DND-41 (cell line): ENCODE measurements at regions not wholly inside any gene's neighbourhood (a gene's known extent, or its start where the extent isn't known, plus 50 kb on each side); places are given as distances from the start of the nearest gene placed in this dataset.

Experiments
- ATAC-seq: fragments of 200-7000 bp; cut with Tn5 transposase; 3 replicates; pipeline ENCODE4 v1.9.1; 2021; ENCODE audit warnings: low read depth; ENCODE audit not compliant: insufficient read depth
- DNase-seq: peaks from one replicate; pipeline ENCODE4 v3.0.0-alpha.2; 2020
- H2AFZ ChIP-seq: 2 replicates; pipeline ENCODE4 v1.6.0; 2012; ENCODE audit warnings: low read depth, low read length
- H3K27ac ChIP-seq: 2 replicates; pipeline ENCODE4 v1.5.1; 2012; ENCODE audit warnings: low read length, inconsistent platforms
- H3K27me3 ChIP-seq: fragments of 200-600 bp; sonication (generic); 2 replicates; pipeline ENCODE4 v1.6.0; 2012; ENCODE audit warnings: low read length, mild to moderate bottlenecking, inconsistent platforms; ENCODE audit not compliant: insufficient read depth, poor library complexity
- H3K36me3 ChIP-seq: 2 replicates; pipeline ENCODE4 v1.5.1; 2012; ENCODE audit warnings: low read length, inconsistent platforms; ENCODE audit not compliant: insufficient read depth
- H3K4me1 ChIP-seq: 2 replicates; pipeline ENCODE4 v1.5.1; 2012; ENCODE audit warnings: mild to moderate bottlenecking, low read length; ENCODE audit not compliant: insufficient read depth
- H3K4me2 ChIP-seq: 2 replicates; pipeline ENCODE4 v1.6.0; 2012; ENCODE audit warnings: mild to moderate bottlenecking, moderate library complexity, low read length, inconsistent platforms; ENCODE audit not compliant: insufficient read depth
- H3K4me3 ChIP-seq, 2 experiments: fragments of 200-600 bp in 1 of 2; shearing (Covaris generic) in 1 of 2; 2 replicates each; pipeline ENCODE4 v1.5.1; 2012 to 2016; ENCODE audit warnings: inconsistent platforms in 2 of 2, low read length in 2 of 2, mild to moderate bottlenecking in 2 of 2, low read depth in 1 of 2, moderate library complexity in 1 of 2
- H3K79me2 ChIP-seq: 2 replicates; pipeline ENCODE4 v1.6.0; 2012; ENCODE audit warnings: low read length, inconsistent platforms; ENCODE audit not compliant: insufficient read depth
- H3K9ac ChIP-seq: 2 replicates; pipeline ENCODE4 v1.6.0; 2012; ENCODE audit warnings: low read depth, mild to moderate bottlenecking, inconsistent platforms, low read length, moderate library complexity
- H3K9me3 ChIP-seq: 2 replicates; pipeline ENCODE4 v1.5.1; 2012; ENCODE audit warnings: low read length, moderate library complexity, mild to moderate bottlenecking, inconsistent platforms; ENCODE audit not compliant: insufficient read depth, severe bottlenecking
- H4K20me1 ChIP-seq: 2 replicates; pipeline ENCODE4 v1.6.0; 2012; ENCODE audit warnings: low read length; ENCODE audit not compliant: insufficient read depth
- EZH2 ChIP-seq: IDR thresholded peaks from 3 replicates; pipeline ENCODE4 v1.6.1; 2012; ENCODE audit warnings: borderline replicate concordance, low read depth, mild to moderate bottlenecking, moderate library complexity, low read length, inconsistent platforms; ENCODE audit not compliant: severe bottlenecking
- TF ChIP-seq, protein P1 (sequence below): IDR thresholded peaks from 2 replicates; pipeline ENCODE4 v1.5.1; 2012; ENCODE audit warnings: borderline replicate concordance, low read length, moderate library complexity, mild to moderate bottlenecking; ENCODE audit not compliant: poor library complexity, severe bottlenecking; ENCODE audit errors: extremely low read depth

DNA sequence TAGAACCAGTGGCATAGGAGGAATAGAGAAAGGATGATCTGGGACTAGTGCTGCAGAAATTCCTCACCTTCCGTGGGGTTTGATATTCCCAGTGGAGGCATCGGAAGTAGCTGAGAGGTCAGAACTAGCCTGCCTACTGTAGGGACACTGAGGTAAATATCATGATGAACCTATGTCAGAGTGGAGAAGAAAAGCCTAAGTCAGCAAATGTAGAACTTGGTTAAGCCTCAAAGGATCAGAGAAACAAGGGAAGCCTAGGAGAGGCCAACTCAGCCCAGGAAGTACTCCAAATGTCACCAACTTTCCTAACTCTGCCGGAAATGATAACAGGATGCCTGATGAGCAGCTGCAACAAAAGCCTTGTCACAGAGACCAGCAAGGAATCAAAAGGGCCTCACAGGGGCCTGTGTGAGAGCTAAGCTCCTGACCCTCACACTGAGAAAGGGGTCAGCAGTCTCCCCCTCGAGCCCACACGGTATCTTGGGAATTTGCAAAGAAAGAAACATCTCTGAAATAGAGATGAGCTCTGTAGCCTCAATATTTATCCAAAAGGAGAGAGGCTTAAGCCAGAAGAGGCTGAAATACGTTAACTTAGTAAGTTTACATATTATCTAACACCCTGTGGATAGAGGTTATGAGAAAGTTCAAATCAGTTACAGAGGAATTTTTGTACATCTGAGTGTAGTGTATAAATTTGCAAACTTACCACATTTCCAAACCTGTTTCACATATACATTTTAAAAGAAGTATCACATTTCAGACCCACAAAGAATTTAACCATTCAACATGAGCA lies 1064.3 kb downstream of the DIAPH3 start:
- DNase-seq: no peak
- no peaks in the 10 kb centered on the region for H3K36me3 ChIP-seq
- H4K20me1 ChIP-seq: no peaks in the 10 kb centered on the region
- H3K27ac ChIP-seq: no peak overlapping the region
- no peaks in the 10 kb centered on the region for H3K79me2 ChIP-seq
- TF ChIP-seq EZH2: no peak
- TF ChIP-seq, protein P1, sequence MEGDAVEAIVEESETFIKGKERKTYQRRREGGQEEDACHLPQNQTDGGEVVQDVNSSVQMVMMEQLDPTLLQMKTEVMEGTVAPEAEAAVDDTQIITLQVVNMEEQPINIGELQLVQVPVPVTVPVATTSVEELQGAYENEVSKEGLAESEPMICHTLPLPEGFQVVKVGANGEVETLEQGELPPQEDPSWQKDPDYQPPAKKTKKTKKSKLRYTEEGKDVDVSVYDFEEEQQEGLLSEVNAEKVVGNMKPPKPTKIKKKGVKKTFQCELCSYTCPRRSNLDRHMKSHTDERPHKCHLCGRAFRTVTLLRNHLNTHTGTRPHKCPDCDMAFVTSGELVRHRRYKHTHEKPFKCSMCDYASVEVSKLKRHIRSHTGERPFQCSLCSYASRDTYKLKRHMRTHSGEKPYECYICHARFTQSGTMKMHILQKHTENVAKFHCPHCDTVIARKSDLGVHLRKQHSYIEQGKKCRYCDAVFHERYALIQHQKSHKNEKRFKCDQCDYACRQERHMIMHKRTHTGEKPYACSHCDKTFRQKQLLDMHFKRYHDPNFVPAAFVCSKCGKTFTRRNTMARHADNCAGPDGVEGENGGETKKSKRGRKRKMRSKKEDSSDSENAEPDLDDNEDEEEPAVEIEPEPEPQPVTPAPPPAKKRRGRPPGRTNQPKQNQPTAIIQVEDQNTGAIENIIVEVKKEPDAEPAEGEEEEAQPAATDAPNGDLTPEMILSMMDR: no peak
- no peaks in the 10 kb centered on the region for H3K27me3 ChIP-seq
- H2AFZ ChIP-seq: no peak overlapping the region
- H3K9ac ChIP-seq: no peak overlapping the region
- H3K4me2 ChIP-seq: no peak overlapping the region
- H3K4me1 ChIP-seq: no peaks in the 10 kb centered on the region
- H3K4me3 ChIP-seq: no peak overlapping the region
- no peak for ATAC-seq
- no peaks in the 10 kb centered on the region for H3K9me3 ChIP-seq

DNA sequence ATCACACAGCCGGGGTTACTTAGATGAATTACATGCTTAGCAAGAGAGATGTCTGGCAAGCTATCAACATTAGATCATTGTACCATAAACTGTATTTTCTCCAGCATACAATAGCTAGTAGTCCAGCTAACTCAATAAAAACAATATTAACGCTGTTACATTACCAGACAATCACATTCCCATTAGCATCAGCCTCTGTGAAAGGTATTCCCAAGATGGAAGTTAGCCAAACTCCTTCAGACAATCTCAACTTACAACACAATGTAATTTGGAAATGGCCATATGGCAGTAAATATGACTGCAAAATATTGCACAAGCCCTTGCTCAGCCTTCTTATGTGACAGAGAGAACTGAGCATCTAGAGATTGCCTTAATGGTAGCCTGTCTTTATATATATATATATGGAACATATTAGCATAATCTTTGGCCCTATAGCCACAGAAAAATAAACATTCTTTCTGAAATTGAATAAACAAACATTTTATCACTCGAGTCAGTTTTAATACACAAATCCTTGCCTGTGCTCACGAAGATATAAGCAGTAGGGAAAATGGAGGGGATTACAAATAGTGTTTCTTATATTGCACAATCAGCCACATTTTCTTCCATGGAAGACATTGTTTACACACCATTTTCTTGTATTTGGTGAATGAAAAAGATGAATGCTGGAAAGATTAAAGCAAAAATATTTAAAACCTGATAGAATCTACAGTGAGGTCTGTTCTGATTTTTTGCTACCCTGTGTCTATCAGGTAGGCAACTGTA lies 1060.5 kb downstream of the DIAPH3 start:
- H3K4me1 ChIP-seq: no peaks in the 10 kb centered on the region
- TF ChIP-seq EZH2: no peak
- TF ChIP-seq, protein P1: no peak
- H3K4me3 ChIP-seq: no peak overlapping the region
- H3K27ac ChIP-seq: no peak overlapping the region
- no peaks in the 10 kb centered on the region for H3K27me3 ChIP-seq
- no peaks in the 10 kb centered on the region for H3K36me3 ChIP-seq
- no peaks in the 10 kb centered on the region for H3K9me3 ChIP-seq
- no peak overlapping the region for H2AFZ ChIP-seq
- H3K9ac ChIP-seq: no peak overlapping the region
- H4K20me1 ChIP-seq: no peaks in the 10 kb centered on the region
- DNase-seq (no peak), ATAC-seq (no peak)
- H3K79me2 ChIP-seq: no peaks in the 10 kb centered on the region
- no peak overlapping the region for H3K4me2 ChIP-seq

DNA sequence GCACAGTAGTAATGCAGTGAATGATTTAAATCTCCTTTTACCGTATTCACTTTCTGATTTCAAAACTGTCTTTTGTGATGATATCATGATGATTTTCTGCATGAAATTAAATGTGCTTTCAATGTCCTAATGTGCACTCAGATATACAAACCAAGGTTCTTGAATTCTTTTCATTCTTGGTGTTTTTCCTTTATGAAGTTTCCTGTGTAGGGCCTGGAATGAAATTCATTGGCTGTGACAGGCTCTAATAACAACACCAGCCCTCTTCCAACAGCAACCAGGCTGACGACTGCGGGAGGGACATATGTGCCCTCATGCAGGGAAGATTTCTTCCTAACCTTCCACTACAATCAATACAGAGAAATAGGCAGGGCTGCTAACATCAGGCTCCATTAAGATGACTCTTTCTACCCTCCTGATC lies 1052.0 kb downstream of the DIAPH3 start:
- Histone ChIP-seq H3K4me1 (no peaks in the 10 kb centered on the region), H3K4me2 (no peak overlapping the region), H4K20me1 (no peaks in the 10 kb centered on the region), H3K9ac (no peak overlapping the region), H2AFZ (no peak overlapping the region), H3K4me3 (no peak overlapping the region), H3K36me3 (no peaks in the 10 kb centered on the region), H3K79me2 (no peaks in the 10 kb centered on the region), H3K27ac (no peak overlapping the region), H3K27me3 (no peaks in the 10 kb centered on the region), H3K9me3 (no peaks in the 10 kb centered on the region)
- ATAC-seq: no peak
- no peak for DNase-seq
- TF ChIP-seq, protein P1: no peak
